ENCODE measurements at regions not wholly inside any gene's neighbourhood (a gene's known extent, or its start where the extent isn't known, plus 50 kb on each side); places are given as distances from the start of the nearest gene placed in this dataset.

- Histone ChIP-seq H3K4me3 (ENCODE audit: extremely low read depth in 1 of 4, insufficient read depth in 2 of 4, low read depth in 3 of 4, low read length in 4 of 4) (no peak overlapping the region), H3K79me2 (ENCODE audit: control insufficient read depth in 1 of 2, insufficient read depth in 2 of 2, low read length in 2 of 2) (no peaks in the 10 kb centered on the region), H3K23me2 (ENCODE audit: low read depth, low read length) (no peaks in the 10 kb centered on the region), H3K4me1 (replicated peaks in 1 of 4; ENCODE audit: control insufficient read depth in 3 of 4, insufficient read depth in 4 of 4, low read length in 3 of 4) (no peaks in the 10 kb centered on the region), H3K9ac (replicated peaks in 1 of 4; ENCODE audit: extremely low read depth in 1 of 4, low read depth in 3 of 4, low read length in 3 of 4) (no peak overlapping the region), H3K9me3 (ENCODE audit: insufficient read depth in 2 of 2, low read depth in 1 of 2, low read length in 1 of 2) (no peaks in the 10 kb centered on the region), H3K27me3 (replicated peaks in 1 of 4; ENCODE audit: control insufficient read depth in 3 of 4, extremely low read depth in 1 of 4, insufficient read depth in 3 of 4, low read length in 3 of 4) (no peaks in the 10 kb centered on the region), H4K20me1 (replicated peaks in 1 of 2; ENCODE audit: control insufficient read depth in 1 of 2, insufficient read depth in 2 of 2, low read length in 2 of 2) (no peaks in the 10 kb centered on the region), H3K27ac (ENCODE audit: low read depth, low read length) (no peak overlapping the region), H3K23ac (ENCODE audit: insufficient read length) (no peak overlapping the region), H3K56ac (replicated peaks; ENCODE audit: insufficient read length, low read depth, low read length) (no peak overlapping the region), H3K79me1 (ENCODE audit: low read depth, low read length) (no peaks in the 10 kb centered on the region), H4K91ac (replicated peaks; ENCODE audit: insufficient read length, low read length) (no peak overlapping the region), H3K14ac (ENCODE audit: insufficient read length) (no peak overlapping the region), H3K18ac (ENCODE audit: extremely low read depth, low read length) (no peak overlapping the region), H2BK5ac (ENCODE audit: low read depth, low read length) (no peak overlapping the region), H3K36me3 (ENCODE audit: control insufficient read depth in 2 of 4, insufficient read depth in 4 of 4, low read length in 3 of 4) (no peaks in the 10 kb centered on the region), H4K8ac (ENCODE audit: extremely low read depth, insufficient read depth, low read length) (no peak overlapping the region), H3K4ac (replicated peaks; ENCODE audit: insufficient read length, low read depth, low read length) (no peak overlapping the region), H3K4me2 (ENCODE audit: insufficient read depth in 1 of 2, low read depth in 2 of 2, low read length in 2 of 2) (no peak overlapping the region), H2BK120ac (replicated peaks; ENCODE audit: low read depth, low read length) (no peak overlapping the region), H4K5ac (ENCODE audit: insufficient read length, low read depth, low read length) (no peak overlapping the region), H2AK5ac (ENCODE audit: low read depth, low read length) (no peak overlapping the region), H2AFZ (ENCODE audit: low read length) (no peak overlapping the region), H2BK12ac (ENCODE audit: low read depth, low read length) (no peak overlapping the region), H2BK15ac (ENCODE audit: low read length) (no peak overlapping the region), H2BK20ac (ENCODE audit: low read length) (no peak overlapping the region)
- FAIRE-seq (no peak), DNase-seq (ENCODE audit: low read depth in 1 of 2, low spot score in 2 of 2) (no peak)
- TF ChIP-seq BRCA1 (IDR thresholded peaks at IDR 0.05; ENCODE audit: low read depth, low read length), result no peak
- TF ChIP-seq GABPA (IDR thresholded peaks at IDR 0.05; ENCODE audit: borderline replicate concordance, insufficient read depth, low read length), result no peak
- TF ChIP-seq NRF1 (IDR thresholded peaks at IDR 0.05; ENCODE audit: low read depth, low read length), result no peak
- TF ChIP-seq ASH2L (IDR thresholded peaks at IDR 0.05; ENCODE audit: low read length), result no peak
- no peak for TF ChIP-seq CHD1 (IDR thresholded peaks at IDR 0.05; ENCODE audit: low read depth, low read length)
- no peak for TF ChIP-seq PHF8 (conservative IDR thresholded peaks at IDR 0.05; ENCODE audit: low read depth, low read length)
- ChIA-PET CTCF (ENCODE audit: partially characterized antibody) (interaction anchor here (0.9 kb wide), 1 partner anchor 9 kb away, joined by 3 read pairs; no protein-coding TSS in a partner anchor), POLR2A (ENCODE audit: partially characterized antibody) (no interaction called here)
- 87% methylated on average over 2 of the region's 2 CpGs; no CpG with 5 or more reads in 1 of the 2 experiments for WGBS, 2 experiments (ENCODE audit: extremely low coverage in 1 of 2, insufficient coverage in 1 of 2, insufficient read length in 1 of 2, insufficient replicate concordance in 2 of 2, low coverage in 1 of 2, low lambda C conversion rate in 2 of 2, missing lambda C conversion rate in 1 of 2)
Measured at GRCh38 chr15:46654993-46655392, 1020.2 kb downstream of the SQOR start.

All from H1 (cell line).